Activated CD4-positive, alpha-beta T cell treated with anti-CD3 and anti-CD28 coated beads, Interleukin-2, amount 50 U/mL, for 1 hour (primary cell): ENCODE measurements at regions not wholly inside any gene's neighbourhood (a gene's known extent, or its start where the extent isn't known, plus 50 kb on each side); places are given as distances from the start of the nearest gene placed in this dataset.

Experiments
- DNase-seq: peaks from one replicate; pipeline ENCODE4 v3.0.0-alpha.2; 2020

DNA sequence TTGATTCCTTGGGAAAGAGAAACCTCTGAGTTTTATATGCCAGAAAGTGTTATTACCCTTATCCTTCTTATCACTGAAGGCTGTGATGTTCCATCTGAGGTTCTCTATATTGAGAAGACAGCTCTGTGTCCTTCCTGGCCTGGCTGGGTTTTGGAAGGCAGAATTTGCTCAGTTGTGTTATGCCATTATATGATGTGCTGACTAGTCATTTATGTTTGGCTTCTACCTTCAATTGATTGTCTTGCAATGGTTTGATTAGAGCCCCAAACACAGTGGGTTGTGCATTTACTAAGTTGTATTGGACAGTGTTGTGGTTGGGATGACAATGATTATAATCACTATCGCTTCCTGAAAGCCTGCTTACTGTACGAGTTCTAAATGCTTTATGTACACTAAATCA is 265.7 kb downstream of the SNAPC1 start:
- DNase-seq: no peak

DNA sequence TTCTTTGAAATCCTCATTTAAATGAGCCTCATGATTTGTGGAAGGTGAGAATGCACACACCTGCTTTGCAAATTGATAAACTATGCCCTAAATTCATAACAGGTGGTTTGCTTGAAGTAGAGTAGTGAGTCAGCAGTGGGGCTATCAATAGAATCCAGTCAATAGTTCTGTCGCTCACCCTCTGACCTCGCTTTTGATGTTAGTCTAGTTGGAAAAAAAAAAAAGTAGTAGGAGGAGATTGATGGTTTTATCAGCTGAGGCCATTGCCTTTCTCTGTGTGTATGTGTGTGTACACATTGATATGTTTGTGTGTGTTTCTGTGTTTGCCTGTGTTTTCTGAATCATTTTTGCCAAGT is 267.3 kb downstream of the SNAPC1 start:
- no peak for DNase-seq

DNA sequence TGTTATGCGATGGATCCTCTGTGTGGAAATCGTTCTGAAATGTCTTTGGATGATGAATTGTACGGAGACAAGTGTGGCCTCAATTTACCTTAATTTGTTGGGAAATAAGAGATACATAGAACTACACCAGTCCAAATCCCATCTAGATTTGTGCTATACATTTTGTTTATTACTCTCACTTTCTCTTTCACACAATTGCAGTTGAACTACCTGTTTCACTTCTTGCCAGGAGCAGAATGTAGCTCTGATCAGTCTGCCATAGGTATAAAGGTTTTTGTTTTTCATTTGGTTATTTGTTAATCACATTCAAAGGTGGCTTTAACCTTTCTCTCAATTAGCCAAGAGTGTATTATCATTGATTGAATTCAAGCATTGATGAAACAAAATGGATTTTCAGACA is 268.2 kb downstream of the SNAPC1 start:
- no peak for DNase-seq

DNA sequence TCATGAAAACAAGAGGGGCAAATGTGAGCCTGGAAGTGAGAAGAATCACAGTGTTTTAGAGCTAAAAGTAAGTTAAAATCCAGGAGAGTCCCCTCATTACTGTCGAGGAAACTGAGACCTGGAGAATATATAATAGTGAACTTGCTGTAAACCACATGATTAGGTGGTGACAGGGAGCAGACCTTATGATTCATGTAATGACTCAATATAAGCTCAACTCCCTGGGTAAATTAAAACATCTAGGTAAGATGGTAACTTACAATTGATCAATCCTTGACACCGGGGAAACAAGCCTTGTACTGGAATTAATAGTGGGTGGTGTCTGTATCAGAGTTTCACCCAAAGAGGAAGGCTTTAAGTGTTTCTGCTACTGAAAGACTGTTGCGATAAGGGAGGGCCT is 269.3 kb downstream of the SNAPC1 start:
- no peak for DNase-seq

DNA sequence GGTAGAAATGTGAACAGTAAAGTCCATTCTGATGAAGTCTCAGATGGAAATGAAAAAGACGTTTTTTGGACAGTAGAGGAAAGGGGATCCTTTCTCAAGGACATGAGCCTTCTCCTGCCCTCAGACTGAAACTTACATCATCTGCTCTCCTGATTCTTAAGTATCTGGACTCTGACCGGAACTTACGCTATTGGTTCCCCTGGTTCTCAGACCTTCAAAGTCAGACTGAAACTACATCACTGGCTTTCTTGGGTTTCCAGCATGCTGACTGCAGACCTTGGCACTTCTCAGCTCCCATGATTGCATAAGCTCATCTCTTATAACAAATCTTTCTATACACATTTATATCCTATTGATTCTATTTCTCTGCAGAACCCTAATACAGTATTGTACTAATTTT is 291.0 kb downstream of the SNAPC1 start:
- no peak for DNase-seq

DNA sequence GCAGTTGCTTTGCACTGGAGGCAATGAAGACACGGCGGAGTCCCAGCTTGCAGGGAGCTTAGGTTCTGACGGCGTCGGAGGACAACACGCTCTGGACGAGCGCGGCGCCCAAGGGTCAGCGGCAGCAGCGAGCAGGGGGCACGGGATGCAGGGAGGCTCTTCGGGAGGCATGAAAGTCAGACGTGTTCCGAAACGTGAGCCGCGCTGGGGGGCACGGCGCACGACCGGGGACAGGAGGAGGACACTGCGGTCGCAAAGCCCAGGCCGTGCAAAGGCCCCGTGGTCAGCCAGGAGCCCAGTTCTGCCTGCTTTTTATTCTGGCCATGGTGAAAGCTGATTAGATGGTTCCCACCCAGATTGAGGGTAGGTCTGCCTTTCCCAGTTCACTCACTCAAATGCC is 294.6 kb downstream of the SNAPC1 start:
- no peak for DNase-seq

DNA sequence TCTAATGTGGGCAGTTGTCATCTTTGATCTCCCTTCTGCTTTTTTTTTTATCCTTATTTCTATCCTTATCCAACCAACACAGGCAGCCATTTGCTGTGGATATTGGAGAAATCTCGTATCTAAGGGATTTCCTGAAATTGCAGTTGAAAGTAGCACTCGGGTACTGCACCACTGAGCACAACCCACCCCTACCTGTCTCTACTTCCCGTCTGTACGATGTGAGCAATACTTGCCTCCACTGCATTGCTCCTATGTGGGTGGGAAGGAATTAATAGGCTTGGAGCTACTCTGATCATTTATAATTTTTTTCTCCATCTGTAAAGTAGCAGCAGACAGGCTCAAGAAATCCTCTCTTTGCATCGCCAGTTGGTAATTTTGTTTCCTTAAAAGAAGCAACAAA is 300.4 kb downstream of the SNAPC1 start:
- no peak for DNase-seq

DNA sequence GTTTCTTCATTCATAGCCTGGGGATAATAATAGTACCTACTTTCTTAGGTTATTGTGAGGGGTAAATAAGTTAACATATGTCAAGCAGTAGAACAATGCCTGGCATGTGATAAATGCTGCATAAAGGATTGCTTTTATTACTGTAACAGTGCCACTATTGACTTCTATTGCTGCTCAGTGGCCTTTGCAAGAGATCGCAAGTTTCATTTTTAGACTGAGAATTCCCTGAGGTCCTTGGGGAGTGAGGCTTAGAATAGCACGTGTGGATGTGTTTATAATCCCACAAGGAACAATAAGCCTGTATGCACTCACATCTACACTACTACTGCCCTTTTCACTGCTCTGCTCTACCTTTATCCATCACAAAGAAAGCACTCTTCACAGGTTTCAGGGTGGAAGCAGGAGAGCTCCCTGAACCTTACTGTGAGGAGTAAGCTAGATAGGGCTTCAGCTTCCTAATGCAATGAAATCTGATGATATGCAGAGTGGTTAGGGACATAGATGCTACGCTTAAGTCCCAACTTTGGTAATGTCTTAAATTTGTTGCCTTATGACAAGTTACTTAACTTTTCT is 302.6 kb downstream of the SNAPC1 start:
- DNase-seq: no peak

DNA sequence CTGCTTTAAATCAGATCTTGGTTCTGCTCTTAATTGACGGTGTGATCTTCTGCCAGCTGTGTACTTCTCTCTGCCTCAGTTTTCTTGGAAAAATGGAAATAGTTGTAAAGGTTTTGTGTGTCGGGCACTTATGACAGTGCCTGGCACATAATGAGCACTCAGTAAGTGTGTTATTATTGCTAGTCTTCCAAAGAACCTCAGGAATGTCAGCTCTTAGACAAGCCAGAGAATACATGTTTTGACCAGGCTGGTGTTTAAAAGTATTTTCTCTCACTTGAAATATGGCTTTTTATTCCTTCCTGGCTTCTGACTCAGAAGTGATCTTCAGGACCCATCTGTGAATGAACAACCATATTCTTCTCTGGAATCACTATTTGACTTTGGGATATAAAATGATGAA is 304.1 kb downstream of the SNAPC1 start:
- DNase-seq: no peak

DNA sequence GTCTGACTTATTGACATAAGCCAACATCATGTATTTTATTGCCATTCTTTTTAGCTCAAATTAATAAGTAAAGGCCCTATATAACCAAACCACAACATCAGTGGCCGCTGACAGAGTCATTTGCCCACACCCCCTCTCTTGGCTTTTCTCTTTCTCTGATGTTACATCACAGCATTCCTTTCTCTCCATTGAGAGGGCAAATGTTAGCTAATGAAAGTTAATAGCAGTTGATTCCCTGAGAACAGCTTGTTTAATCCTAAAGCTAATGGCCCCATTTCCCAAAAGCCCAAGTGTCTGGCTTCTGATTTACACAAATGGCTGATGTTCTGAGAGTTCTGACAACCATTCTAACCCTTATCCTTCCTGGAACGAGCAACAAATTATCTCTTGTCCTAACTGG is 308.8 kb downstream of the SNAPC1 start:
- DNase-seq: no peak

DNA sequence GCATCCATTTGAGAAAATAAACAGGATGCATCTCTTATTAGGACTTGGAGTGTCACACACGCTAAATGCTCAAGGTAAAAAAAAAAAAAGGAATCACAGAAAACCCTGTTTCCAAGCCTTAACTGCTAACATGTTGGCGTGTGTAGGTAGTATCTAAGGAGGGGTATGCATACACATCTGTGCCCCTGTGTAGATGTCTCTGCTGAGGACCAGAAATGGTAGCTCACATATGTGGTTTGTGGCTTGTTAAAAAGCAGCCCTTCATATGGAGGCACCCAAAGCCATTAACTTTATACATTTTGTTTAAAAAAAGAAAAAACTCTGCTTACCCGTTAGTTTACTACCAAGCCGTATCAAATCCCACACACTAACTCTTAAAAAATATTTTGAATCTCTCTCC is 314.1 kb downstream of the SNAPC1 start:
- DNase-seq: no peak

DNA sequence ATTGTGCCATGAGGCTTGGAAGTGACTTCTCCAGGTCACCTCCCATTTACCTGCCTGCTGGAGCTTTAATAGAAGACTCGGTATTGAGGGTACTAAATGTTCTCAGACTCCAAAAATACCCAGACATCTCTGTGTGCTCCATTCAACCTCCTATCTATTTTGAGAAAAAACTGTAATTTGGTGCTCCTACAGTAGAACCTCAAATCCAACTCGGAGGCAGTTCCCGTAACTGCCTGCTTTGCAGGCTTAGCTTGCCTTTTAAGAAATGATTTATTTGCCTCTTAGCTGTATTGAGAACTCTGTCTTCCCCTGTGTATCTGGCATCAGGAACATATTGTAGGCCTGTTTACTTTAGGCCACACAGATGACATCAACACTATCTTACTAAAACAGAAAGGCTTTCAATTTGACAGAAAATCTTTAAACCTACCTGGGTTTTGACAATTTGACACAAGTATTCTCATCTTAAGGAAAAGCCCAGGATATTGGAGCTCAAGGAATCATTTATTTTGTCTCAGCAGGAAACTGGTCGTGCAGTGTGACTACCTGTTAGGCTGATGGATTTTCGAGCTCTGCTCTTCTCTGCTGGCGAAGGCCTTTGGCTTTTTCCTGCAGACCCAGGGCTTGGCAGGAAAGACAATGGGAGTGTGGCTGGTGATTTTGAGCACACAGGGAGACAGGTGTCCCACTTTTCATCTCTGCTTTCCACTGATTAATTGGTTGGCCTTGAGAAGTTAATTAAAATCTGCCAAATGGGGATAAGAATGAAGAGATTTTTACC is 314.8 kb downstream of the SNAPC1 start:
- no peak for DNase-seq

DNA sequence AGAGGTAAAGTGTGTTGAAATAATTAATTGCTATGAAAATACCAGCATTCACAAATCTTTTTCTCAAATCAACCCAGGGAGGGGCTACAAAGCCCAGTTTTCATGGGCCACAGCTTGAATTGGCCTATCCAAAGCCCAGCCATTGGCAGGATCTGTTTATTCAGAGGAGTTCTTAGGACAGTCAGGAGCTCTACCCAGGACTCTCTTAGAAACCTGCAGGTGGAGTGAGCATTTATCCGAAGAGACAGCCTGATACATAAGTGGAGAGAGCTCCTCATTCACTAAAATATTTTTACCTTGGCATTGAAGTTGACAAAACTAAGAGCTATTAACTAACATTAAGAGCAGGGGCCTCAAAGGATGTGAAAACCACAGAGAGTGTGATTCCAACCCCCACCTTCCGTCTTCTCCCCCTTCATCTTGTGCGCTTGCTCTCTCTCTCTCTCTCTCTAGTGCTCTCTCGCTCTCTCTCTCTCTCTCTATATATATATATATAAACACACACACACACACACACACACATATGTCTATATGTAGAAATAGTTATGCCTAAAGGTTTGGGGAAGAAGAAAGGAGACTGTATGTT is 315.5 kb downstream of the SNAPC1 start:
- no peak for DNase-seq

DNA sequence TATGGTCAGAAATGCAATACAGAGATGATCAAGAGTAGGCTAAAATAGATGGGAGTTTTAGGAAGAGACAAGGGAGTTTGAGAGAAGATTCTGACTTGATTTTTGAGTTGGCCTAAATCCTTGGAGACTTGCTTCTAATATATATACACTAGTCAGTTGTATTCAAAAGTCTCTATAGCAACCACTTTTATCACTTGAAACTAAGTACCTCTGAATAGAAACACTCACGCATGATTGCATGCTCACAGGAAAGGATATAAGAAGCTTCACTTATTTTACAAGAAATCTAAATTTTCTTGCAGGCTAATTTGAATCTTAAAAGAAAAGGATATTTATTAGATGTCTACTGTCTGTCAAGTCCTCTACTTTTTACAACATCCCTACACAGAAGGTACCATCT is 316.8 kb downstream of the SNAPC1 start:
- no peak for DNase-seq

DNA sequence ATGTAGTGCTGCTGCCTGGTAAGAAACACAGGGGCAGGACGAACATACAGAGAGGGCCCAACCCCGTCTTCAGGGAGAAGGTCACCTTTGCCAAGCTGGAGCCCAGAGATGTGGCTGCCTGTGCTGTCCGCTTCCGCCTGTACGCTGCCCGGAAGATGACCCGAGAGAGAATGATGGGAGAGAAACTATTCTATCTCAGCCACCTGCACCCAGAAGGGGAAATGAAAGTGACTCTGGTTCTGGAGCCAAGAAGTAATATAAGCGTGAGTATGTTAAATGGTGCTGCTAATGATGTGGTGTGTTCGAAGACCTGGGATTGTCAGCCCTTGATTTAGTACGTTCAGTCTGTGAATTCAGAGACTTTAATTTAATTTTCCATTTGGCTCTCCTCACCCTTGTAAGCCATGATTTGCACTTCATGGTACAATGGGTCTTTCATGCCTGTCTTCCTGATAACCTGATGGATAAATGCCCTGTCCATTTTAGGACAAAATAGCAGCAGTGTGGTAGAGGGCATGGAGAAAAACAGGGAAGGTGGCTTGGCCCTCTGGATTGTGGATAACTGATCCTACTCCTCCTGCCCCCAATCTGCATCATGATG is 318.9 kb downstream of the SNAPC1 start:
- DNase-seq: no peak

DNA sequence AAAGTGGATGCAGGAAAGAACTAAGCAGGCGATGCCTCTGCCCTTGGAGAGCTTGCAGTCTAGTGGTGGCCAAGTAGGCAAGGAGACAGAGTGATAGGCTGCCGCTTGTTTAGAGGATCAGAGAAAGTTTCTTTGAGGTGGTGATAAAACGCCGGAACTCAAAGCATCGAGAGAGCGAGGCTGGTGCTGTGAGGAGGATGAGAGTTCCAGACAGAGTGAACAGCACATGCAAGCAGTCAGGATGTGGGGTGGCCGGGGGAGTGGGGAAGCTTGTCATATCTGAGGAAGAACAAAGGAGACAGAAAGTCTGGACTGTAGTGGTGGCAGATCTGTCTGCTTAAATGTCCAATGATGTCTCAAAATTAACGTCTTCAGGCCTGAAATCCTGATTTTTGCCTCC is 319.7 kb downstream of the SNAPC1 start:
- no peak for DNase-seq

DNA sequence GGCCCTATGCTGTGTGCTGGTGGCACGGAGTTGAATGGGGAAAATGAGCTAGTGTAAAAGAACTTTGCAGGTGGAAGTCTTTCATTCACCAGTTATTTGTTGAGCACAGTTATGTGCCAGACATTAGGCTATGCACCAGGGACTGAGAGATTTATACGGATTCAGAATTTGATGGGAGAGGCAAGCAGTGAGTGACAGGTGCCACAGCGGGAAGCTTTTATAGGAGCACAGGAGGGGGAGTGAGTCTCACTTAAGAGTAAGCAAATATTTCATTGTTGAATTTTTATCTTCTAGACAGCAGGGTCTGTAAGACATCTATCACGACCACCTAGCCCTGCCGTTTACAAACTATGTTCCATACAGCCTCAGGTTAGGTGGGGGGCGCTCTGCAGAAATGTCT is 320.6 kb downstream of the SNAPC1 start:
- no peak for DNase-seq

DNA sequence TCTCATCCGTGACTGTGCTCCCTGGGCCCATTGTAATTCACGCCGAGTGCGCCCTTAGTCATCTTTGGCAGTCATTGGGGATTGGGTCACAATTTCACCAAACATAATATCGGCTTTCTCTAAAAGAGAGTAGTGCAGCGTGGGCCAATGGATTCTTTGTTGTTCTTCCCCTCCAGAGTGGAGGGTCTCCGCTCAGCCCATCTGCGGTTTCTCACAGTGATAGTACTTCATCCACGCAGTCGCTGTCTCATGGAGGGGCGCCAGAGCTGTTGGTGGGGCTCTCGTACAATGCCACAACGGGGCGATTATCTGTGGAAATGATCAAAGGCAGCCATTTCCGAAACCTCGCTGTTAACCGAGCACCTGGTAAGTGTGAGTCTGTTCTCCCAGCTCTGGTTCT is 321.8 kb downstream of the SNAPC1 start:
- DNase-seq: no peak

DNA sequence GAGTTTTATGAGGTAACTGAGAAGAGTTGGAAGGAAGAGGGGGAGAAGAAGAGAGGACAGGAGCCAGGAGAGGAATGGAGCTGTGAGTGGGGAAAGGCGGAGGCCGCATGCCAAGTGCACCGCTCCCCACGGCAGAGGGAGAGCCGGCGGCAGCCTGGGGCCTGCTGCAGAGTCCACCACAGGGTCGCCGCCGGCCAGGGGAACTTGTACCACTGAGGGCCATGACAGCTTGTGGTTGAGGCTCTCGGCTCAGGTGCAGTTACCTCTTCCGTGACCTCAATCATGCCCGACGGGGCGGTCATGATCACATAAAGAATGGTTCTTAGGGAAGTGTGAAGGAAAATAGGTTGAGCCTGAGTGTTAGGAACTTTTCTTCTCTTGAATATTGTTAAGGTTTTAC is 325.0 kb downstream of the SNAPC1 start:
- DNase-seq: no peak

DNA sequence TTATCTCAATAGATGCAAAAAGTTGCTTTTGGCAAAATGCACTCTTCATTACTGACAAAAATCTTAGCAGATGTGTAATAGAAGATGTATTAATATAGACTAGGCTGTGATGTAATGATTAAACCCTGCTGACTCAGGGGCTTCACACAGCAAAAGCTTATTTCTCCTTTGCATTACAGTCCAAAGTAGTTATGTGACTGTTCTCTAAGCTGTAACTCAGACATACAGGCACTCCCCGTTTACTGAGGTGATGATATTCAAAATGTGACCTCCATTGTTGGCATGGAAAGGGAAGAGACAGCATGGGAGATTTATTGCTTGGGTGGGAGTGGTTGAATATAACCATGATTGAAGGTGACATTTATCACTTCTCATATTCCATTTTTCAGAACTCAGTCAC is 331.5 kb downstream of the SNAPC1 start:
- no peak for DNase-seq

DNA sequence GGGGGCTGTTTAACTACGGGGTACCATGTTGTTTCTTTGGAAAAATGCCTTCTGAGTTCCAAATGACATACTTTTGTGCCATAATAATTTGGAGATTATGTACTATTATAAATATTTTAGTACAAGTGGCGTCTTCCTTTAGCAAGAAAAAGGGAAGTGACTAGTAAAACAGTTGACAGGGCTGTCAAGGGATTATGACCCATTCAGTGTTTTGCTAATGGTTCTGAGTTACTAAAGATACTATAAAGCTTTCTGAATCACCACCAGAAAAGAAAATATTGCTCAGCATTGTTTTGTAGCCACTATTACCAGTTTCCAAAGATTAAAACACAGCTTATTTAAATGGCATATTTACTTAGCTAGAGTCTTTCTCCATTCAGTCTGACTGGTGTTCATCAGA is 334.9 kb downstream of the SNAPC1 start:
- no peak for DNase-seq

DNA sequence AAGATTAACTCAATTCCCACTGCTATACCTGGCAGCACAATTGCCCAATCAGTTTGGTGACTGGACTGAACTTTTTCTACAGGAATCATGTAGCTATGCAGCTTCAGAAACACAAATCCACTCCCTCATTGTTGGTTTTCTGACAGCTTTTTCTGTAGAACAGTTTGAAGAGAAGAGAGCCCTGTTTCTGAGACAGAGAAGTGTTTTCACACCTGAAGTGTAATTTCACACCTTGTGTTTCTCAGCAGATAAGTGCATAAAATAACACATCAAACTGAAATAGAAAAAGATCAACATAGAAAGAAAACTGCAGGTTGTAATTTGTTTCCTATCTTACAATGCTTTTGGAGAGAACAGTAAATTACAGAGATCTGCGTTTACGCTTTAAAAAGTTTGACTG is 335.6 kb downstream of the SNAPC1 start:
- no peak for DNase-seq

DNA sequence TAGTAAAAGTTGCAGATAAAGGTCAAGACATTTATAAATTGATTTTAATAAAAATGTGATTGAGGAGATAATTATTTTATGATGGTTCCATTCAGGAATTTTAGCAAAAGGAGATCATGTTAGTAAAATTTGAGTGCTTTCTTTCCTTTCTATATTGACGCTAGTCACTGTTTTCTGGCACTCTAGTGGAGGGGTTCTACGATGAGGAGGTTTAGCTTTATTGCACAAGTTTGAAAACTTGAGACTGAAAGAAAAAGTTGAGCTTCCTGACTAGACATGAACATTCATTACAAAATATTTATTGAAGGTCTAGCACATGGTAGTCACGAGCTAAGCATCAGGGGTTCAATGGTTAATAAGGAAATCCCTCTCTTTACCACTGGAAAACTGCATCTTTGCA is 336.1 kb downstream of the SNAPC1 start:
- no peak for DNase-seq

DNA sequence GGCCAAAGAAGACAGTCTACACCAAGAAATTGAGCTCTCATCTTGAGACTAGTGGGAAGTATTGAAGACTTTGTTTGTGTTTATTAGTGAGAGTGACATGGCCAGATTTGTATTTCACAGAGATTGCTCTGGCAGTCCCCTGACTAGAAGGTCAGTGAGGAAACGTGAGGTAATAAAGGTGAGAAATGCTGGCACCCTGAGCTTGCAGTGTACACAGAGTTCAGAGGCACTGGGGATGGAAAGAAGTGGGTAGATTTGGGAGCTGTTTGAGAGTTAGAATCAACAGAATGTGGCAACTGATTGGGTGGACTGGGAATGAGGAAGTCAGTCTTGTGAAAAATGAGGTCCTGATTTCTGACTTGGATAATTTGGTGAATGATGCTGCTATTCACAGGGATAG is 336.9 kb downstream of the SNAPC1 start:
- no peak for DNase-seq

DNA sequence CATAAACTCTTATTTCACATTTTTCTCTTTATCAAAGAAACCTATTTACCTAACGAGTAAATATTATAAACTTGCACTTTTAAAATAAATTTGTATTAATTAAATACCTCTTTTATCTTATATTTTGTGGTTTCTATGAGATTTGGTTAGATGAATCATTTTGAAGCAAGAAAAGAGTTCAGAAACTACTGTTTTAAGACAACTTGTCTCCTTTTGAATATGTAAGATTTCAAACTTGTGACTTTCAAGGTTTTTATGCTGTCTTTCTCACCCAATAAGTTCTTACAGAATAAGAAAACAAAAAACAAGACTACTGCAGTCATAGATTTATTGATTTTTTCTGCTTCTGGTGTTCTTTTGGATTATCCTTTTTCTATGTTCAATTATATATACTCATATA is 339.0 kb downstream of the SNAPC1 start:
- no peak for DNase-seq
